Non-pigmented ciliary epithelial cell (primary cell): ENCODE measurements at regions not wholly inside any gene's neighbourhood (a gene's known extent, or its start where the extent isn't known, plus 50 kb on each side); places are given as distances from the start of the nearest gene placed in this dataset.
"Not testable (repeated sequence)": the region's sequence is repeated elsewhere in the genome, so short reads cannot be mapped to it uniquely, and the experiment has no call there.

Experiments
- DNase-seq: peaks from one replicate; pipeline ENCODE4 v3.0.0-alpha.2; 2010; ENCODE audit warnings: low read depth

DNA sequence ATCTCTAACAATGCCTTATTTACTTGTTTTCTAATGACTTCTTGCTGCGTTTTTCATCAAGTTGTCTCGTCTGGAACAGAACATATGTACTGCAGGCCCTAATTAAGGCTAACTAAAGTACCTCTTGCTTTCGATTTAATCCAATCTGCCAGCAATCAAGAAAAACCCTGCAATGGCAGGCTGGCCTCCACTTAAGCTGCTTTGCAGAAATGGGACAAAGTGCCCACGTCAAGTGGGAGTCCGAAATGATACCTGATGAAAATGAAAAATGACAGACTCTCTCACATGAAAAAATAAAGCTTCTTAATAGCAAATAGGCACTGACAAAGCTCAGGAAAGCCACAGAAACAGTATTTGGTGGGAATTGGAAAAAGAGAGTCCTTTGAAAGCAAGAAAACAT is 1454.7 kb downstream of the FAM181B start:
- DNase-seq, result no peak

DNA sequence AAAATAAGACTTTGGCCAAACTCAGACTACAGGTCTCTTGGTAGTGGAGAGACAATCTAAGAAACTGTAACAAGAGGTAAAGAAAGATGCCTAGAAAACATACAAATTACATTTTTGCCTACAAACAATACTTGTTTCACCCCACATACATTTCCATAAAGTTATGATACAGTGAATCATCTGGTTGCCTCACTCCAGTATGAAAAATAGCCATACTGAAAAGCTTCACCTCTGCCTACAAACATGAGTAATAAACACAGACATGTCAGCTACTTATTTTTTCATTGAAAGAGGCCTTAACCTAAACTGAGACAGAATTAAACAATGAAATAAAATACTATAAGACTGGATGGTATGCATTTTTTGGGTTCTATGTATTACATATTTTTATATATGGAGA is 1463.0 kb downstream of the FAM181B start:
- DNase-seq, result no peak

DNA sequence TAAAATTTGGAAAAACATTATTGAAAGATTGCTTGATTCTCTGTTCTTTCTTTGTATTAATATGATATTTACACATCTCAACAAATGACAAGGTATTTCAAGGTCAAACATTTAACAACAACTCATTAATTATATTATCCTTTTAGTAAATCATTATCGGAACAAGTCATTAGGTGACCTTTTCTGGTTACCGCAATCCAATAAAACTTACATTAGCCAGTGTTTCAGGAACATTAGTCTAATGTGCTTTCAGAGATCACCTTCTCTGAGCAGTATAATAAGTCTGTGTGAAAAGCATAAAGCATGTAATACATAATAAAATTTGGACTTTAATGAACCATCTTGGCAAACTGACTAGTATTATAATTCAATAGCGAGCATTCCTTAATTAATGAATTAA is 1466.4 kb downstream of the FAM181B start:
- DNase-seq, result no peak

DNA sequence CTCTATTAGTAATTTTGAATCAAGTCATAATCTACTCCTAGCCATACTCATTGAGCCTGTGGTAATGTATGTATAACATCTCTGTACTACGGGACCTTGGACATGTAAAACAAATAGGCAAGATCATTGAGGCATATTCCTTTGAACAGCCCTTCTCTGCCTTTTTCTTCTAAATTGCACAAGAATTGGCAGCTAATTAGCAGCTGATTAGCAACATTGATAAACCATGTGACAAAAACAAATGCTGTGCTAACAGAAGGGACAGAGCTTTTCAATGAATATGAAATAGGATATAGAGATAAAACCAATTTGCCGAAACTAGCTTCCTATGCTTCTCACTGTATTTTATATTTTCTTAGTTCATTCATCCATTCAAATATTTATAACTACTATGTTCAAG is 1474.2 kb downstream of the FAM181B start:
- DNase-seq, result no peak

DNA sequence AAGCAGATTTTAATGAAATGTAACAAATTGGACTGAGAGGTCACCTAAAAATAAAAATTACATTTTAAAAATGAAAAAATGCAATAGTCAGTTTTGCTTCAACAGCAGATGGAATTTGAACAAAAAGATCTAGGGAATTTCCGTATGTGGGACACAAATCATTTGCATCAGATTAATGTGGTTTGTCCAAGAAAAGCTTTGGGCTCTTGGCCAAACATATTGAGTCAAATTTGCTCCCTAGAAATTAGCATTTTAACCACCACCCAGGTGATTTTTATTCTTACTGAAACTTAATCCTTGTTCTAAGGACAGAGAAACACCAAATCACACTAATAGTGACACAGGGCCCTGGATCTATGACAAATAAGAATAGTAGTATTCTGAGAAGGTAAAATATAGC is 1477.8 kb downstream of the FAM181B start:
- no peak for DNase-seq

DNA sequence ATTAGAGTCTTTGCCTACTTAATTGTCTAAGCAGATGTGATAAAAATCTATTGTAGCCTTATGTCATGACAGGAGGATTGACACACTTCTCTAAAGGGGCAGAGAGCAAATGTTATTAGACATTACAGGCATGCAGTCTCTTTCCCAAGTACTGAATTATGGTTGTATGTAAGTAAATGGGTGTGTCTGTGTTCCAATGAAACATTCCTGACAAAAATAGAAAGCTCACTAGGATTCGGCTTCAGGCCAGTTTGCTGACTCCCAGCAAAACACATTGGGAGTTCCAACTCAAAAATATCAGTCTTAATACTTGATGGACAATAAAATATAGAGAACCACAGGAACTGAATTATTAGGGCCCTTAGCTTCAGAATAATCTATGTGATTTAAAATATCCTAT is 1480.4 kb downstream of the FAM181B start:
- DNase-seq, result no peak

DNA sequence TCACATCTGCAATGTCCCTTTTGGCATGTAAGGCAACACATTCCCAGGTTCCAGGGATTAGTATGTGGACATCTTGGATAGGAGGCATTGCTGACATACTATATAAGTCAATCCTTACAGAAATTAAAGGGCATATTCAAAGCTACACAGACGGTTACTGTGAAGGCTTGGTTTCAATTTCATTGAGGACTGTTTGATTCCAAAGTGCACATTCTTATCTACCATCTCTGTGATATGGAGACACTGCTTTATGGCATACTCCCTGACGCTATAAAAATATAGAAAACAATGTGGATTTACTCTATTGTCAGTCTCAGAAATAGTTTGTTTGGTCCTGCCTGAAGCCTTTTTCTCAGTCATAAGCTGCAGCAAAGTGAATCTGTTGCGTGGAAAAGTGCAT is 1486.7 kb downstream of the FAM181B start:
- DNase-seq, result no peak

DNA sequence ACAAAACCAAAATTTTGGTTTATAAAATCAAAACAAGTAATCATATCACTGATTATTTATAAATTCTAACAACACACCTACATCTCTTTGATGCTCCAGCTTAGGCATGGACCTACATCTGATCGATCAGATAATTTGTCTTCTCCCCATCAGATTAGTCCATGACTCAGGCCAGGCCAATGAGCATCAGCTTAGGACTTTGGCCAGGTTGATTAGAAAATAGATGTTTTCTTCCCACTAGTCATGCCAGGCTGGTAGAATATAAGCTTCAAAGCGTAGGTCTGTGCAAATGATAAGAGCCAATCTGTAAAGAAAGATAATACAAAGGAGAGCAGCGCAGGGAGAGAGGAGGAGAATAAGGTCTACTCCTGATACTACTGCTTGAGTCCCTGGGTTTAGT is 1487.9 kb downstream of the FAM181B start:
- no peak for DNase-seq

DNA sequence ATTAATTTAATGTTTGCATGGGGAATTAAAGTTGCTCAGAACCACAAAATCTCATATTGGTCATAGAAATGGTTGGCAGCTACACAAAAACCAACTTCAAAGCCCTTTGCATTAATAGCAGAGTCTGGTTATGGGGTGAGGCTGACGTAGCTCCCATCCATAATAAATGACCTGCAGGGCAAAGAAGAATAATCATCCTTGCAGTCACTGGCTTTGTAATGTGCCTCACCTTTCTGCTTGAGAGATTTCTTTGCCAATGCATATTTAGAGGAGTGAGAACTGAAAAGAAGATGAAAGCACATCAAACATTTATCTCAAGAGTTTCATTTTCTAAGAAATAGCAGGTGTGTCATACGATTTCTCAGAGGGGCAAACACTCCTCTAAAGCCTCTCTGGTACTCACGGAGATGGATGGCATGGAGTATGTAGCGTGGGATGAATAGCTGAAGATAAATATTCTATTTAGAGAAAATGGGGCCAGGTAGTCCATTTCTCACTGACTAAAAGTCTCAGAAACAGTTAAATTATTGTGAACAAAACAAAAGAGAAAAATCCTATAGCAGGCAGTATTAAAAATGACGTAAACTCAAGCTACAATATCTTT is 1491.9 kb downstream of the FAM181B start:
- DNase-seq, result no peak

DNA sequence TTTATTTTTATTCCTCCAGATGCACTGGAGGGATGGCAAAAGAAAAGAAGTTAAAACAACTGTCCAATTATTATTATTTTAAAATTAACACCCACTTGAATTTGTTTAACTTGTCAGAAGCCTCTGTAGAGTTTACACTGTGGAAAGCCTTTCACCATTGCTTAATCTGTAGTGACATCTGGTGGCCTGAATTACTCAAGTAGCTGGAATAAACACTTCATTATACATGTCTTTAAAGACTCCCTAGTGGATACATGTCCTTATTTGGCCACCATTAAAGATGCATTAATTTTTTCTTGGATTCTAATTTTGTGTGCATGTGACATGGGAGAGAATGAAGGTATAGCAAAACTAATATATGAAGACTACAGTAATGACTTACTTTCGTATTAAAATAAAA is 1496.5 kb downstream of the FAM181B start:
- DNase-seq, result peak; percentile 20

DNA sequence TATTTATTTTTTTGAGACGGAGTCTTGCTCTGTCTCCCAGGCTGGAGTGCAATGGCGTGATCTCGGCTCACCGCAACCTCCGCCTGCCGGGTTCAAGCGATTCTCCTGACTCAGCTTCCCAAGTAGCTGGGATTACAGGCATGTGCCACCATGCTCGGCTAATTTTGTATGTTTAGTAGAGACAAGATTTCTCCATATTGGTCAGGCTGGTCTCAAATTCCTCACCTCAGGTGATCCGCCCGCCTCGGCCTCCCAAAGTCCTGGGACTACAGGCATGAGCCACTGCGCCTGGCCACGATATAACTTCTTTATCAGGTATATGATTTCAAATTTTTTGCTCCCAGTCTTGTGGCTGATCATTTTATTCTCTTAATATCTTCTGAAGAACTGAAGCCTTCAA is 1506.3 kb downstream of the FAM181B start:
- not testable (repeated sequence) for DNase-seq

DNA sequence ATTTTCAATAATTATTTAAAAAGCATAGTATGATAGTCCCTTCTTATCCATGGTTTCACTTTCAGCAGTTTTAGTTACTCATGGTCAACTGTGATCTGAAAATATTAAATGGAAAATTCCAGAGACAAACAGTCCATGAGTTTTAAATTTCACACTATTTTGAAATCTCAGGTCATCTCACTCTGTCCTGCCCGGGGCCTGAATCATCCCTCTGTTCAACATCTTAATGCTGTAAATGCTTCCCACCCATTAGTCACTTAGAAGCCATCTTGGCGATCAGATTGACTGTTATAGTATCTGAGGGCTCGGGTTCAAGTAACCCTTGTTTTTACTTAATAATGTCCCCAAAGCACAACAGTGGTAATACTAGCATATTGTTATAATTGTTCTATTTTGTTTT is 1509.3 kb downstream of the FAM181B start:
- no peak for DNase-seq

DNA sequence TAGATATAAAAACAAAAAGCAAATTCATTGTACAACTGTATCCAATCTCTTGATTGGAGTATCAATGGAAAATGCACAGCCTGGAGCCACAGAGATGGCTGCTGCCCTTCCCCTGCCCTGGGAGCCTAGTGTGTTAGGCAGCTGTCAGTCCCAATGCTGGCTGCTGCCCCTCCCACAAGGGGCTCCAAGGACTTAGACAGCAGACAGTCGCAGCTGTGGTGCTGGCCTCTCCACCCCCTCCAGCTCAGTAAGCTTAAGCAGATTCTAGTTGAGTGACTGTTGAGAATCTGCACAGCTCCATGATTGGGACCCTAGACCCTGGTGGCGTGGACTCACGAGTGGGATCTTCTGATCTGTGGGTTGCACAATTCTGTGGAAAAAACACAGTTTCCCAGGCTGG is 1511.2 kb downstream of the FAM181B start:
- DNase-seq, result no peak

DNA sequence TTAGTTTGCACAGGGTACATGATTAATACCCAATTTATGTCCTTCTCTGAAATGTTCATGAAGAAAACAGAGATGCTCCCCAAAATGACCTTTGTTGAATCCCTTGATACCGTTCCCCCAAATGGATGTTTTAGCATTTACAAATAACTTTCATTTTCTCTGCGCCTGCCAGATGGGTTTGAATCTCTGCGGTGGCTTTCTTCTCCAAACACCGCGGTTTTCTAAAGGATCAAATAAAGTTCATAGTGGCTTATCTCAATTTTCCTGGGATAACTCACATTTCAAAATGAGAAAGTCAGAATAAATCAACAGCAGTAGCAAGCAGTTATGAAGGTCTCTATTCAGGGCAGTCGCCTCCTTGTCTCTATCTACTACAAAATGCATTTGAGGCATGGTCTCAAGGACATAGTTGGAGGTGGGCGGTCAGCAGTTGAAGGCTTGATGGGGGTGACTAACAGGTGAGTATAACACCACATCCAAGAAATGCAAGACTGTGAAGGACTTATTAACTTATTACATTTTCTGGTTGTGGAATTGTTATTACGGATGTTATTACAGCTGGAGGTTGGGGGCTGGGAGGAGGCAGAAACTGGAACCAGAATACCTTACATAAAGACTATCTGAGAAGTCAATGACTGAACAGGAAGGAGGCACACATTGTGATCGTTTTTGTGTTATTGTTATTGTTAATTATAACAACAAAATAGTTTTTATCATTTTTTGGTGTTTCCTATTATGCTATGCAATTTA is 1513.3 kb downstream of the FAM181B start:
- no peak for DNase-seq

DNA sequence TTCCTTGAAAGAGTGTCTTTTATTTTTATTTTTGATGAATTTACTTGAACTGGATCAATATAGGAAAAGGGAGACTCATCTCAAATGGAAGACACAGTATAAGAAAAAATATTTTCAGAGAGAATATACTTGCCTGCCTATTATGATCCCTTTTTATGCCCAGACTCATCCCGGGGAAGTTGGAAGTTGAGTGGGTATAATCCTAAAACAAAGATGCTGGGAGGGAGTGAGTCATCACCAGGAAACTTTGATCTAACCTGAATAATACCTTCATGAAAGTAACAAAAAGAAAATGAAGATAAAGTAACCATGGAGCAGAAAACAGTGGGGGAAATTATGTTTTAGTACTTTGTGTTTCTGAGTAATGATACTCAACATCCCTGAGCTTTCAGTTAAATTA is 1514.0 kb downstream of the FAM181B start:
- DNase-seq, result no peak

DNA sequence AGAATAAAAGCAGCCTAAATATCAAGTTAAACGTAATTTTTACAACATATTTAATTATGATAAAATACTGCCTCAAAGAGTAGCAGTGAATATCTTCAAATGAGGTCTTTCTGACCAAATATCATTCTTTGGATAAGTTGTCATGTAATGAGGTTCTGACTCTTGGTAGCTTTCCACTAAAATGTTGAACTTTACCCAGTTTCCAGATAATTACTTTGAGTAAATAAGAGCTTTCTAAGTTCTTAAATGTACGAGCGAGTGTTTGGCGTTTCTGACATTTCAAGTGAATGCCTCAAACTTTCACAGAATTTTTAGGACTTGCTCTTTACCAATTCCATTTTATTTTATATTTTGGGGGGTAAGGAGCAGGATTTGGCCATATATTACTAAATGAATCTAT is 1515.2 kb downstream of the FAM181B start:
- DNase-seq, result no peak

DNA sequence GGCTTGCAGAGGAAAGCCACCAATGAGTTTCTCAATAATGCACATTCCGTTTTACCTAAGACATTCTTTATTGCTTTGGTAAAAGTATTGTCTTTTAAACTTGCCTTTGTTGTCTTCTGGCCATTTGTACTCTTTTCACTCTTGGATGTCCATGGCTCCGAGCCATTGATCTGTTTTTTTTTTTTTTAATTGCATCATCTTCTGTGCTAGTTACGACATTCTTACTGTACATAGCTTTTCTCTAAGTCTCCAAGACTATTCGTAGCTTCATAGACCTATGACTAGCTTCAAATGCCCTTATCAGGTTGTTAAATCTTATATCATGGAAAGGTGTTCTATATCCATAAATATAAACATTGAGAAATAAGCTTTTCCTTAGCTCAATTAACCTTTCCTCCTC is 1522.6 kb downstream of the FAM181B start:
- DNase-seq, result no peak

DNA sequence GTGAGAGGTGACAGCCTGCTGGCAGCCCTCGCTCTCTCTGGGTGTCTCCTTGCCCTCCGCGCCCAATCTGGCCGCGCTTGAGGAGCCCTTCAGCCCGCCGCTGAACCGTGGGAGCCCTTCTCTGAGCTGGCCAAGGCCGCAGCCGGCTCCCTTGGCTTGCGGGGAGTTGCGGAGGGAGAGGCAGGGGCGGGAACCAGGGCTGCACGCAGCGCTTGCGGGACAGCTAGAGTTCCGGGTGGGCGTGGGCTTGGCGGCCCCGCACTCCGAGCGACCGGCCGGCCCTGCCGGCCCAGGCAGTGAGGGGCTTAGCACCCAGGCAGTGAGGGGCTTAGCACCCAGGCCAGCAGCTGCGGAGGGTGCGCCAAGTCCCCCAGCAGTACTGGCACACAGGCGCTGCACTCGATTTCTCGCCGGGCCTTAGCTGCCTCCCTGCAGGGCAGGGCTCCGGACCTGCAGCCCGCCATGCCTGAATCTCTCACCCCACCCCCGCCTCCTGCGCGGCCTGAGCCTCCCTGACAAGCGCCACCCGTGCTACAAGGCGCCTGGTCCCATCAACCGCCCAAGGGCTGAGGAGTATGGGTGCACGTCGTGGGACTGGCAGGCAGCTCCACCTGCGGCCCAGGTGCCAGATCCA is 1526.1 kb downstream of the FAM181B start:
- DNase-seq, result no peak

DNA sequence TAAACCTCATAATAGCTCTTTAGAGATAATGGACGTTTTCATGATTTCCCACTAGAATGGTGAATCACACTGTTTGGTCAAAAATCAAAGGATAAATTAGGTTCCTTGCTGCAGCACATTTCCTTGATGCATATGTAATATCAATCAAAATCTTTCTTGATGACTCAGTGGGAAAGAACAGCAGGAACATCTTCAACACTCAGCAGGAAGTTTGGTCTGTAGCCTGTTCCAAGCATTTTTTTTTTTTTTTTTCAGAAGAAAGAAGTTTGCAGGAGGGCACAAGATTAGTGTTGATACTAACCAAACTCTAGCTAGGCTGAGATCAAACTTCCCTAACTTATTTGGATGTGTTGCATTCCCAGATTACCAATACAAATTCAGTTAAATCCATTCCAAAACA is 1529.8 kb downstream of the FAM181B start:
- DNase-seq, result peak; percentile 5

DNA sequence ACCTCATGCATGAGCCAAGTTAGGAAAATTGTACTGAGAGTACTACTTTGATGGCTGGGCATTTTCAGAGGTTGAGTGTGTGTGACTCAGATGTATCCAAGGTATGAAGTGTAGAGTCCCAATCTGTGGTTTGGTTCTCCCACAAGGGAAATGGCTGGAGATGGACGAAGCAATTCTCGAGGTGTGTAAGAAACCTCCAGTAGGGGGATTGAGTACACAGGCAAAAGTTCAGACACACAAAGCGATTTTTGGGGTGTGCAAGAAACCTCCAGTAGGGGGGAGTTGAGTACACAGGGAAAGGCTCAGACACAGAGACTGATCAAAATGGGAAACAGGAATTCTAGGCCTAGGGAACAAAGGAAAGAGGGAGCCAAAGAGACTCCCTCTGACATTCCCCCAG is 1536.3 kb downstream of the FAM181B start:
- DNase-seq, result no peak

DNA sequence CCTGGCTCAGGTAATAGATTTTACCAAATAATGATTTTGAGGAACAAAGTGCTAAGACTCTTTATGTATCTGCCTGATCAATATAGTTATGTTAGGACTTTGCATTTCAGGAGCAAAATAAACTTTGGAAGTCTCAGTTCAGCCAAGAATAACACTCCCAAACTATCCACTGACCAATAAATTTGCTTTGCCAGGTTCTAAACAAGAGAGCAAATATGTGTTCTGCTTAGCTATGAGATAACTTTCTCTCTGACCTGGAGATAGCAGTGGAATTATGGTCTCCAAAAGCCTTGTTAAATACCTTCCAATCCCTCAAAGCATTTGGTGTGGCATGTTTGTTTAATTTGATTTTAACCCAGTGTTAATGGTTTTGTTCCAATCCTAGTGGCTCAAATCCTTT is 1541.1 kb downstream of the FAM181B start:
- DNase-seq, result no peak

DNA sequence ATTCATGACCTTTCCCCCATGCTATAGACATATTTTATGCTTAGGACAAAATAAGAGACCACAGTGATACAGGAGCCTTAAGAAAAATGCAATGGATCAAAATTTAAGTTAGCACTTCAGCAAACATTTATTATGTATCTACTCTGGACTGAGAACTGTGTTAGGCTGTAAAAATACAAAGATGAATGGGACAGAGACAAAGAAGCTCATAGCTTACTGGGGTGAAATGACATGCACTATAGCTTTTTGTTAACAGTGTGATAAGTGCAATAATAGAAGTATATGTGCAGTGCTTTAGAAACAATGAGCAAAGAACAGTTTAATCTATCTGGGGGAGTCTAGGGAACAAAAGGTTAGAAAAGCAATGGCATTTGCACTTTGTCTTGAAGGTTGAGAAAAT is 1543.1 kb downstream of the FAM181B start:
- DNase-seq, result no peak

DNA sequence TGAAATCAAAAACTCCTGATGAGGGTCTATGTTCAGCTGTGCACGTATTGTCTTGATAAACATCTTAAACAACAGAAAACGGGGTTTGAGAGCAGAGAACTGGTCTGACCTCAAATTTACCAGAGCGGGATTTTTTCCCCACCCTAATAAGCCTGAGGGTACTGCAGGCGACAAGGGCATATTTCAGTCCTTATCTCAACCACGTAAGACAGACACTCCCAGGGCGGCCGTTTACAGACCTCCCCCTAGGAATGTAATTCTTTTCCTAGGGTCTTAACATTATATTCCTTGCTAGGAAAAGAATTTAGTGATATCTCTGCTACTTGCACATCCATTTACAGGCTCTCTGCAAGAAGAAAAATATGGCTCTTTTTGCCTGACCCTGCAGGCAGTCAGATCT is 1546.6 kb downstream of the FAM181B start:
- not testable (repeated sequence) for DNase-seq
